DMS153 (cell line): ENCODE measurements at regions not wholly inside any gene's neighbourhood (a gene's known extent, or its start where the extent isn't known, plus 50 kb on each side); places are given as distances from the start of the nearest gene placed in this dataset.
A peak's percentile ranks its signal among the peaks of the same experiment; 100 is the strongest.
"Not testable (repeated sequence)": the region's sequence is repeated elsewhere in the genome, so short reads cannot be mapped to it uniquely, and the experiment has no call there.

Experiments
- DNase-seq: peaks from one replicate; lab custom pipeline; 2025; lab: John Stamatoyannopoulos, UW

DNA sequence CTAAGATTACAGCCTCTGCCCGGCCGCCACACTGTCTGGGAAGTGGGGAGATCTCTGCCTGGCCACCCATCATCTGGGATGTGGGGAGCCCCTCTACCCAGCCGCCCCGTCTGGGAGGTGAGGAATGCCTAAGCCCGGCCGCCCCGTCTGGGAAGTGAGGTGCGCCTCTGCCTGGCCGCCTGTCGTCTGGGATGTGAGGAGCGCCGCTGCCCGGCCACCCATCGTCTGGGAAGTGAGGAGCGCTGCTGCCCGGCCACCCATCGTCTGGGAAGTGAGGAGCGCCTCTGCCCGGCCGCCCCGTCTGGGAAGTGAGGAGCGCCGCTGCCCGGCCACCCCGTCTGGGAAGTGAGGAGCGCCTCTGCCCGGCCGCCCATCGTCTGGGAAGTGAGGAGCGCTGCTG, 135.9 kb upstream of the PROKR2 start:
- not testable (repeated sequence) for DNase-seq

DNA sequence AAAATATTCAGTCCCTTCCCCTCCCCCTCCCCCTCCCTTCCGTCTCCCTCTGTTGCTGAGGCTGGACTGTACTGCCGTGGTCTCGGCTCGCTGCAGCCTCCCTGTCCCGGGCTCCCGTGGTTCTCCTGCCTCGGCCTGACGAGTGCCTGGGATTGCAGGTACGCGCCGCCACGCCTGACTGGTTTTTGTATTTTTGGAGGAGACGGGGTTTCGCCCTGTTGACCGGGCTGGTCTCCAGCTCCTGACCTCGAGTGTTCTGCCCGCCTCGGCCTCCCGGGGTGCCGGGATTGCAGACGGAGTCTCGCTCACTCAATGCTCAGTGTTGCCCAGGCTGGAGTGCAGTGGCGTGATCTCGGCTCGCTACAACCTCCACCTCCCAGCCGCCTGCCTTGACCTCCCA, 135.5 kb upstream of the PROKR2 start:
- DNase-seq: not testable (repeated sequence)

DNA sequence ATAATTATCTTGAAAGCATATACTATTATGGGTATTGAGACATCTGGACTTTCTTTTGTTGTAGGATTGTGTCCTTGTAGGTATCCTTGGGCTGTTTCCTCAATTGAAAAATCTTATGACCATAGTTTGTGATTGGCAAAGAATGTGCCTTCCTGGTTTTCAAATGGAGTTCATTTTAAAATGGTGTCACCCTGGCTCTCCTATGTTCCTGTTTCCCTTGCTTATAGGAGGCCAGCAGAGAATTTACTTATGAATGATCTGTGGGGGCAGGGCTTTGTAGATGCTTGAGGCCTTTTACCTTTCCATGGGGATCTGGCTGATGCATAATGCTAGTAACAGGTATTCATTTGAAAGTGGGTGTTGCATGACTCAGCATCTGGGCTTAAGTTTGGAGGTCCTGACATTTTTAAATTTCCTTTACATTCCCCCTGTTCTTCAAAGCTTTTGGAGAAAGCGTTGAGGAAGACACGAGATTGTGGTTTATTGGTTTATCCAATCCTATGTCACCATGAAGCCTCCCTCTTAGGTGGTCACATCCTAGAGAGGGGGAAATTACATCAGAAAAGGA, 135.0 kb upstream of the PROKR2 start:
- DNase-seq: no peak

DNA sequence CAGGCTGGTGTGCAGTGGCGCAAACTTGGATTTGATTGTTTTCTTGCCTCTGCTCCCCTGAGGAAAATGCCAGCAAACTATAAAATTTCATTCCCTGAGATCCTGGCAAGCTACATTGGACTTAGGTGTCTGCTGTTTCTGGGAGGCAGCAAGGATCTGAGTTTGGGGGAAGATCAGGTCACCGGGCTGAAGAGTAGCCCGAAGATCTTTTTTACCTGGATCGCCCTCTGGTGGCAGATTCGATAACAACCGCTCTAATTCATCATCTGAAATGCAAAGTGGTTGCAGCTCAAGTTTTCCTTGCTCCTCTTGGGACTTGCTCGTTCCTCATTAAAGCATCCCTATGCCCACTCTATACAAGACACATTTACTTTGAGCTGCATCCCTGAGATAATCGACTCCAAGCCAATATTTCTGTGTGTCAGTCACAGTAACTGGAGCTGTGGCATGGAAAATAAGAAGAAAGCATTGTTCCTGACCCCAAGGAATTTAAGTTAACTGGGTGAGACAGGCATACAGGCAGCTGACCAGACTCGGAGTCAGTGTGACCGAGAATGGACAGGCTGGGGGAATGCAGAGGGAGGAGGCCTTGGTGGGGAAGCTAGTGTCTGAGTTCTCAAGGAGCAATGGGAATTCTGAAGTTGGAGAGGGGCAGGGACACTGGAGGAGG, 131.8 kb upstream of the PROKR2 start:
- DNase-seq: peak; percentile 29

DNA sequence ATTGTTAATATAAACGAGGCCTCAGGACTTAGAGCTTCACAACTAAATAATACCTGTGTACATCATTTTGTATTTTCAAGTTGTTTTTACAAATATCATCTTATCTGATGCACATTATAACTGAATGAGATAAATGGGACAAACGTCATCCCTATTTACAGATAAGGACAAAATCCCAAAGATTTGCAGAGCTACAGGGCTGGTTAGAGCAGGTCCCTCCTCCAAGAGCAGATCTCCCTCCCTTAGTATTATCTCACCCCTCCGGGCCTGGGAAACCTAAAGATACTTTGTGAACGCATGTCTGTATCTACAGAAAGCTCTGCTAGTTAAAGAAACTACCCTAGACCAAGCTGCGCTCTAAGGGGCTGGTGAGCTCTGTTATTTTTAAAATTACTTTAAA, 130.4 kb upstream of the PROKR2 start:
- no peak for DNase-seq

DNA sequence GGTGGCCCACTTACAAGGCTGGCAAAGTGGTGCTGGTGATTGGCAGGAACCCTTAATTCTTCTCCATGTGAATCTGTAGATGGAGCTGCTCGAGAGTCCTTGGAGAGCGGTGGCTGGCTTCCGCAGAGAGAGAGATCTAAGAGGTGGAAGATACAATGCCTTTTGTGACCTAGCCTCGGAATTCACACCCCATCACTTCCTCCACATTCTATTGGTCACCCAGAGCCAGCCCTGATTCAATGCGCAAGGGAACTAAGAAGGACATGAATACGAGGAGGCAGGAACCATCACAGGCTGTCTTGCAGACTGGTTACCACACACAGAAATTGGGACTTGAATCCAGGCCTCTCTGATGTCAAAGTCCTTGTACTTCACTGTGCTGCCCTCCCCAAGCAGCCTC, 128.9 kb upstream of the PROKR2 start:
- no peak for DNase-seq

DNA sequence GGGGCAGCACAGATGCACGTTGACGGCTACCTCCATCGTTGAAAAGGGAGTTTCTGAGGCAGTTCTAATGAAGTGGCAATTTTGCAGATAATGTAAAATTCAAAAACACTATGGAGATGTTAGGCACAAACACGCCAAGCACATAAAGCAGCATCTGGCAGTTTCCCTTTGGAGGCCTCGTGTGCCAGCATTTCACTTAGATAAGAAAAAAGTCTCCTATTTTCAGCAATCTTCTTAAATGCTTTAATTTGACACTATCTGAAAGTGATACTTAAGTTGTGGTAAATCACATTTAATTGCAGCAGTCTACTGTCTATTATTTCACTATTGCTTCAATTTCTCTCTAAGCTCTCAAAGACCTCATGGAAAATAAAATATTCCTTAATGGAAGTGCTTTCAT, 125.3 kb upstream of the PROKR2 start:
- DNase-seq: no peak

DNA sequence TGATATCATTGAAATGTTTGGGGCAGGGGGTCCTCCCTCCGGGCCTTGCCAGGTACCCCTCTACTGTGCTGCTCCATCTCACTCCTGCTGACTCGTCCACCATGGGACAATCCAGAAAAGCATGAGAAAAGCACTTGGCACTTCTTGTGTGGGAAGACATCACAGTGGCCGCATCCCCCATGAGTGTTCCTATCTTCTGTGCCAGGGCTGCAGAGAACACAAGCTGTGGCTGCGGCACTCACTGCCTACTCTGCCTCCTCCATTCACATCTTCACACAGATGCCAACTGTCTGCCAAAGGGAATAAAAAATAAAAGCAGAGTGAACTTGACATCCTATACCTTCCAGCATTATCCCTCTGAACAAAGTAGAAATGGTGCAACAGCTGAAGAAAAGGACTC, 117.4 kb upstream of the PROKR2 start:
- no peak for DNase-seq

DNA sequence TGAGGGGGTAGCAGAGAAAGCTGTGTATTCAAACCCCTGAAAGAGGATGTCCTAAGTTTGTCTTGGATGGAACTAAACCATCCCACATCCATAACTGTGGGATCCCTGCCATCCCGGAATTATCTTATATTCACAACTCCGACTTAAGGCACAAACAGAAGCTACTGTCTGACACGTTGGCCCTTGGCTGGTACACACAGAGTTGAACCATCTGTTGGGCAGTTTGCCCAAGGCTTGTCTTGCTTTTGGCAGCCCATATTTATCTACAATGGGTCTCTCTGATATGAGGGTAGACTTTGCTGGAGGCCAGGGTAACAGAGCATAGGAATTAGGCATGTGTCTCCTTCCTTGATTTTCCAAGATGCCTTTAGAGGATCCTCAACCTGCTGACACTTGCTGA, 116.6 kb upstream of the PROKR2 start:
- no peak for DNase-seq

DNA sequence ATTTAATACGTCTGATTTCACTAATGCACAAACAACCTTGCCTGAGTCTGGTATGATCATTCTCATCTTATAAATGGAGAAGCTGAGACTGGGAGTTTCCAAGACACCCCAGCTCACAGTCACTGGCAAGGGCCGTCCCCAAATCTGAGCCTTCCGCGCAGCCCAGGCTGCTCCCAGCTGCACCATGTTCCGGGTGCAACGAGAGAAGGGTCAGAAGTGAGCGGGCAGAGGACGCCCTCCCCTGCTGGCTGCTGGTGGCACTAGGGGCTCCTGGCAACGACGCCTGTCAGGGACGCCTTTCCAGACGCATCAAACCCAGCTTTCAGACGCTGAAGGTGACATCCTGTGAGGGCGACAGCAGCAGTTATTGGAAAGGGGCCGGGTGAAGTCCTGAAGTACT, 115.3 kb upstream of the PROKR2 start:
- DNase-seq: no peak

DNA sequence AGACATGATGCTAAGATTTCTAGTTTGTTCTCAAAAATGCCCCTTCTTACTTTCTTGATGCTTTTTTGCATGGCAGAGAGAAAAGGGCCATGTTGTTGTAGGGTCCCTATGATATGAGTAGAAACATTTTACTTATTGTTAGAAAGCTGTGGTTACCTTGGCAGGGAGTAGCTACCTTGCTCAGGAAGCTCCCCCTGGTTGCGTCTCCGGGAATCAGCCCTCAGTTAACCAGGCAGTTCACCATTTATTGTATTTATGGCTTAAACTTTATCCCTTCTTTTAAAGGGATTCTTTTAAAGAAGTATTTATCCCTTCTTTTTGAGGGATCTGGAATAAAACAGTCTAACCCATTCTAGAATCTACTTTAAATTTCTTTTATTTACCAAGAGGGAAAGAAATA, 113.9 kb upstream of the PROKR2 start:
- no peak for DNase-seq

DNA sequence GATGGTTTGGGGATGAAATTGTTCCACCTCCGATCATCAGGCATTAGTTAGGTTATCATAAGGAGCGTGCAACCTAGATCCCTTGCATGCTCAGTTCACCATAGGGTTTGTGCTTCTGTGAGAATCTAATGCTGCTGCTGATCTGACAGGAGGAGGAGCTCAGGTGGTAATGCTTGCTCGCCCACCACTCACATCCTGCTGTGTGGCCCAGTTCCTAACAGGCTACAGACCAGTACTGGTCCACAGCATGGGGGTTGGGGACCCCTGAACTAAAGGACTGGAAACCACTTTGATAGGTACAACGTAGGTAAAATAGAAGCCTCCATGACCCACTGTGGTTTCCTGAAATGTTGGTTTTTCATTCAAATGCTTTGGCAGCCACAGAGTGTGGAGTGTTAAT, 109.3 kb upstream of the PROKR2 start:
- no peak for DNase-seq

DNA sequence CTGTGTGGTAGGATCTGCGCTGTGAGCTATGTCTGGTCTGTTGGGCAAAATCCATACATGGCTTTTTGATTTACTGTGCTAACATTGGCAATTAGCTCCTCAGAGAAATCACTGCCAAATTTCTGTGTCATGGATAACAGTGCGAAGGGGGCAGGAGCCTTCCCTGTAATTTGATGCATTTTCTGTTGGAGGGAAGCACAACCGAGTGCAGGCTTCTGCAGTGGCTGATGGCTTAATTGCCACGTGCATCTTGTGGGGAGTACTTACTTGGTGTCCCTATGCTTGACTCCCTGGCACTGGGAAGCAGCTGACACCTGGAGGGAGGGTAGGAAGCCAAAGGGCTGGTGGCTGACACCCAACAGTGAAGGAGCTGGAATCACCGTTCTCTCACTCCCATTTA, 99.3 kb upstream of the PROKR2 start:
- no peak for DNase-seq

DNA sequence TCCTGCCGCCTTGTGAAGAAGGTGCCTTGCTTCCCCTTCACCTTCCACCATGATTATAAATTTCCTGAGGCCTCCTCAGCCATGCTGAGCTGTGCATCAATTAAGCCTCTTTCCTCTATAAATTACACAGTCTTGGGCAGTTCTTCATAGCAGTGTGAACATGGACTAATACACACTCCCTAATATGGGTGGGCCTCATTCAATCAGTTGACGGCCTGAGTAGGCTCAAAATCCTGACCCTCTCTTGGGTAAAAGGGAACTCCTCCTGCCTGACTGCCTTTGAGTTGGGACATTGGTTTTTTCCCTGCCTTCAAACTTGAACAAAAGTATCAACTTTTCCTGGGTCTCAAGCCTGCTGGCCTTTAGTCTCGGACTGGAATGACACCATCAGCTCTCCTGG, 96.6 kb upstream of the PROKR2 start:
- no peak for DNase-seq

DNA sequence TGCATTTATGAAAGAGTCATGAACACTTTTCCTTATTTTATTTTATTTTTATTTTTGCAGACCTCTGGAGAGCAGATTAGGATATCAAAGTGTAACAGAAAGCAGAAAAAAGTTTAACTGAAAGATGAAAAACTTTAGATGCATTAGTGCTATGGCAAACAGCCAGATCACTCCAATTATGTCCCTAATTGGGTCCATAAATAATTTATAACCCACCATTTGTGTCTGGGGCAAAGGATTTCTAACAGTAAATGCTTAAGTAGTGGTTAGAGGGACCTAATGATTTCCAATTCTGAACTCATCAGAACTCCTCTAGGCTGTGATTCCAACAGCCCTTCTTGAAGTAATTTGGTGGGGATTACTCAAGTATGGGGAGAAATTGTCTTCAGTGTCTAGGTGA, 93.7 kb upstream of the PROKR2 start:
- no peak for DNase-seq

DNA sequence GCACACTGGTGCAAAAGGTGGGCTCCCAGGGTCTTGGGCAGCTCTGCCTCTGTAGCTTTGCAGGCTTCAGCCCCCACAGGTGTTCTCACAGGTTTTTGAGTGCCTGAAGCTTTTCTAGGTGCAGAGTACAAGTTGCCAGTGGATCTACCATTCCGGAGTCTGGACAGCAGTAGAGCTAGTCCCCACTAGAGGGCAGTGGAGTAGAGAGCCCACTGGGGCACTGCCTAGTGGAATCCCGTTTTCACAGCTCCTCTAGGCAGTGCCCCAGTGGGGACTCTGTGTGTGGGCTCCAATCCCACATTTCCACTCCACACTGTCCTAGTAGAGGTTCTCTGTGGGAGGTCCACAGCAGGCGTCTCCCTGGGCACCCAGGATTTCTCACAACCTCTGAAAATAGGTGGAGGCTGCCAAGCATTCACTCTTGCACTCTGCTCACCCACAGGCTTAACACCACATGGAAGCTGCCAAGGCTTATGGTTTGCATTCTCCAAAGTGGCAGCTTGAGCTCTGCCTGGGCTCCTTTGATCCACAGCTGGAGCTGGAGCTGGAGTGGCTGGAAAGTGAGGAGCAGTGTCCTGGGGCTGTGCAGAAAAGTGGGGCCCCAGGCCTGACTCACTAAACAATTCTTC, 86.3 kb upstream of the PROKR2 start:
- DNase-seq: no peak

DNA sequence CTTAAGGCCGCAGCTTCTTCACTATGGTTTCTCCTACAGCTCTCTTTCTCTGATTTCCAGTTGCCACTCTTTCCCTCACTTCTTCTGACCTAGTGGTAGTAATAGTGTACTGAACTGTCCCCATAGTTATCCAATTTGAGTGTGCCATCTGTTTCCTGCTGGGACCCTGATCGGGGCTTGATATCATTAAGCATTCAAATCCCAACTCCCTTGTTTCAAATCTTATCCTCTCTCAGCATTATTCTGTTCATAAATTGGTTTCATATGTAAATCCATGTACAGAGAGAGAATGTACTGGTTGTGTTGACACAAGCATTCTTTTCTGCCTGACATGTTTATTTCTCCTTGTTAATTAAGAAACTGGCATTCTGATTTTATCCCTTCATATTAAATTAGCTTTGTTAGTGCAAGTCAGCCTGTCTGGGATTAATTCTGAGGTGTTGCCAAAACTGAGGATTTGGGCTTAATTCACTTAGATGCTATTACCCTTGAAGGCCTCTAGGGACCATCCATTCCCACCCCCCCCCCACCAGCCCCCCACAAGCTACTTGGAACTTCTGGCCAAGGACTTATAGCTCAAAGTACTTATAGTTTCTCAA, 84.6 kb upstream of the PROKR2 start:
- no peak for DNase-seq

DNA sequence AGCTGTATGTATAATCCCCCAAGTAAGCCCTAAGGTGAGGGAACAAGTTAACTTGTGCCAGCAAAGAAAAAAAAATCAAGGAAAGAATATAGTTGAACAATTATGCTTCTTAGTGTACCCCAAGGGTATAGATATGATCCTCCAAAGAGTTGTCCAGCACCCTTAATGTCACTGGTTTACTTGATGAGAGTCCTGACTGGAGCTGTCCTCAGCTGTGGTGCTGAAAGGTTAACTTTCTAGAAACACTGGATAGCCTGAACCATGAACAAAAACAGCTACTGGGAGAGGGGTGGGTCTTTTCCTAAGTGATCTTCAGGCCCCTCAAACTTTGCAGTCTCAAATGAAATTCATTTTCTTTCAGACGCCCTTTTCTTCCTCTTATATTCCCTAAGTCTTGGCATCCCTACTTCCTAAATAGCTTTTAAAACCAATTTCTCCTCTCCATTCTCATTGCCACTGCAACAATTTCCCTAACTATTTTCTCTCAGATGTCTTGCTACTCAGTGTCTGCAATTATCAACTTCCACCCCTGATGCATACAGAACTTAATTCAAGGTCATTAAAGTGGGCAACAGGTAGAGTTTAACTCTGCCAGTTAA, 83.5 kb upstream of the PROKR2 start:
- DNase-seq: no peak

DNA sequence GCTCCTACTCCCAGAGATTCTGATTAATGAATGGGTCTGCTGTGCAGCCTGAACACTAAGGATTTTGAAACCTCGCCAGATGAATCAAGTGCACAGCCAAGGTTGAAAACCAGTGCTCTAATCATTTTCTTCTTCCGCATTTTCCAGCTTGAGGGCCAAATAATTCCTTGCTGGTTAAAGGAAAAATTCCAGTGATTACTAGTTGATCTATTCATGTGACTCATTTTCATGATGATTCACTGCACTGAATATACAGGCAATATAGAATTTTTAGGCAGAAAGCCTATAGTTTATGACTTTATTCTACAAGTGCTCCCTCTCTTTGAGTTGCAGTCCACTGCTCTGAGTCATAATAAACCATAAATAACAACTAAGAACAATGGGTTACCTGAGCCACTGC, 80.6 kb upstream of the PROKR2 start:
- no peak for DNase-seq

DNA sequence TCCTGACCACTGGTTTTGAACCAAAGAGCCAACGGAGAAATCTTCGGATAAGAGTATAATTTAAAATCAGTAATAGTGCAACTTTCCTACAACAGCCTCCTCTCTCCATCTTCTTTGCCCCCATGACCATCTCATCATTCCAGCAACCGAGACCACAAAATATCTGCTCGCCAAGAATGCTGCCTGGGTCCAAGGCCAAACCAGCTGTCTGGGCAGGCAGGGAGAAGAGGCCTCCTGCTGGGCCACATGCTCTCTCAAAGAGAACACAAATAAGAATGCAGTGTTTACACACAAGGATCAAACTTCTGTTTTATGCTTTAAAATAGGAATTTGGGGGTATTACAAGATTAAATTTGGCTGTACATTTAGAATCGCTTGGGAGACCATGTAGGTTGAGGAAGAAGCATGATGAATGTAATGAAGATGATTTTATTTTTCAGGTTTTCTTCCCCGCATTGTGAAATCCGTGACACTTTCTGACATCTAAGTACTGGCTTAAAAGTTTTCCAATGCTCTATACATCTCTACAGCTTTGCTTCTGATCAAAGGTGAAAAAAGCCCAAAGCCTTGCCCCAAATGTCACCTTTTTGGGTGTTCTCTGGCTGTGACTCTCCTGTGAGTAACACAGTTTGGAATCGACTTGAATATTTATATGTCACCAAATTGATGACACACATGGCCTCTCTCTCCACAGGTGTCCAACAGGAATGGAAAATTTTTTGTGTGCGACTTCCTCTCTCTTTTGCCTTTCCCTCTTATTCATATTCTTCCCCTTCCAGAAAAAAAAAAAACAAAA, 79.4 kb upstream of the PROKR2 start:
- DNase-seq: no peak

DNA sequence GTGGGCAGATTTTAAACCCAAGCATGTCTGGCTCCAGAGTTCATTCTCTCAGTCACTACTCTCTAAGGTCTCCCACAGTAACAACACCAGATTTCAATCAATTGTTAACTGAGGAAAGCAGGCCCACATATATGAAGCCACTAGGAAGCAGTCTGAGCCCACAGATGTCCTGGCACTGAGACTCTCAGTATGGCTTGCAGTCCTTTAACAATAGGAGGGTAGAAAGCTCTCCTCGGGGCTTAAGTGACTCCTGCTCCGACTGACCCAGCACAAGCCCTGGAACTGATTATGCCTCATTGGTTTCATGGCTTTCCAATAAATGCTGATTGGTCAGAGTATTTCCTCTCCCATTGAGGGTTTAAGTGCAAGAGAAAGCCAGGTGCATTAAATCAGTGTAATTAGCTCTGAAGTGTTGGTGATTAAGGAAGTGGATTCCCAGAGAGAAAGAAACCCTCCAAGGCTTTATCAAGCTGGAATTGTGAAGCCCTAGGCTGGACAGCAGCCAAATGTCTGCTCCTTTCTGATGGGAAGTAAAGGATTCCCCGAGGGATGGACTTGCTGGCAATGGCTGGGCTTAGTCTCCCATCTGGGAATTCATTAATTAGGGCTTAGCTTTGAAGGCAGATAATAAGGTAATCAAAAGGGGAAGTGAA, 76.6 kb upstream of the PROKR2 start:
- DNase-seq: peak; percentile 94

DNA sequence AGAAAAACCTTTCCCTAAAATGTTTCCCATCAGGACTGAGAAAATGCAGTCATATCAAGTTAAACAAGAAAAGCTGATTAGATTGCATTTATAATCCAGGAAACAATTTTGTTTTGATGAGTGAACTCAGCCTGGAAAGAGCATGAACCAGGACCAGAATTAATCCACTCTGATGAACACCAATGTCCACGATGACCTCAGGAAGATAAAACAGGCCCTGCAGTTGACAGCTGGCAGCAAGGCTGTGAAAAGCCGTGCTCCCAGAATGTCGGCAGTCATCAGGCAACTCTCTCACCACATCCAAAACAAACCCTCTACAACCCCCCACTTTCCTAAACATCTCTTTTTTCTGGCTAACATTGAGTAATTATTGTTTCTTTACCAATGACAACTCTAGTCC, 74.0 kb upstream of the PROKR2 start:
- DNase-seq: no peak
